Liver (tissue), 8 donors: ENCODE measurements at regions not wholly inside any gene's neighbourhood (a gene's known extent, or its start where the extent isn't known, plus 50 kb on each side); places are given as distances from the start of the nearest gene placed in this dataset.

Experiments used
- DNase-seq: peaks from one replicate; pipeline ENCODE4 v3.0.0-alpha.2; 2017; ENCODE audit warnings: low spot score
- H3K27ac ChIP-seq, 2 donors: one replicate each; pipeline ENCODE4 v1.7.0; 2013; ENCODE audit warnings: inconsistent platforms in 2 of 2, low read length in 2 of 2, control low read depth in 1 of 2, low read depth in 1 of 2, mild to moderate bottlenecking in 1 of 2
- H3K27me3 ChIP-seq, 4 donors: one replicate each; pipeline versions ENCODE4 v1.6.1 to v1.7.0; 2013; ENCODE audit warnings: low read length in 3 of 4, inconsistent platforms in 1 of 4, mild to moderate bottlenecking in 1 of 4, moderate library complexity in 1 of 4; ENCODE audit not compliant: control insufficient read depth in 4 of 4, insufficient read depth in 4 of 4
- H3K36me3 ChIP-seq, 4 donors: one replicate each; pipeline versions ENCODE4 v1.6.1 to v1.7.0; 2013; ENCODE audit warnings: low read length in 3 of 4, mild to moderate bottlenecking in 3 of 4, low read depth in 1 of 4, moderate library complexity in 1 of 4; ENCODE audit not compliant: control insufficient read depth in 4 of 4, insufficient read depth in 3 of 4
- H3K4me1 ChIP-seq, 4 donors: one replicate each; pipeline versions ENCODE4 v1.6.1 to v1.7.0; 2013; ENCODE audit warnings: low read length in 3 of 4, mild to moderate bottlenecking in 3 of 4, moderate library complexity in 1 of 4; ENCODE audit not compliant: control insufficient read depth in 4 of 4, insufficient read depth in 4 of 4
- H3K4me3 ChIP-seq, 3 donors: one replicate each; pipeline versions ENCODE4 v1.6.1 to v1.7.0; 2013; ENCODE audit warnings: low read length in 3 of 3, control low read depth in 1 of 3, low read depth in 1 of 3, mild to moderate bottlenecking in 1 of 3
- H3K9ac ChIP-seq, 2 donors: one replicate each; pipeline ENCODE4 v1.7.0; 2013; ENCODE audit warnings: low read length in 2 of 2, mild to moderate bottlenecking in 2 of 2, moderate library complexity in 2 of 2, control low read depth in 1 of 2, low read depth in 1 of 2
- H3K9me3 ChIP-seq, 4 donors: one replicate each; pipeline versions ENCODE4 v1.6.1 to v1.7.0; 2013; ENCODE audit warnings: low read length in 3 of 4; ENCODE audit not compliant: control insufficient read depth in 4 of 4
- ATF3 ChIP-seq: IDR thresholded peaks from 2 replicates; pipeline ENCODE4 v1.6.1; 2016; ENCODE audit warnings: antibody characterized with exemption
- CTCF ChIP-seq: fragments of 150-350 bp; IDR thresholded peaks from 2 replicates; pipeline ENCODE4 v1.5.1; 2017; ENCODE audit warnings: improper control_type of control experiment, low read depth, low read length; ENCODE audit not compliant: missing input control
- EGR1 ChIP-seq, 2 donors: IDR thresholded peaks; 2 replicates each; pipeline ENCODE4 v1.6.1; 2016 to 2018; ENCODE audit warnings: antibody characterized with exemption in 2 of 2, low read depth in 2 of 2
- FOXA1 ChIP-seq: IDR thresholded peaks from 2 replicates; pipeline ENCODE4 v1.6.1; 2016; ENCODE audit warnings: antibody characterized with exemption
- GABPA ChIP-seq, 2 donors: IDR thresholded peaks in 1 of 2; conservative IDR thresholded peaks in 1 of 2; 2 replicates each; pipeline ENCODE4 v1.6.1; 2016; ENCODE audit warnings: antibody characterized with exemption in 2 of 2, mild to moderate bottlenecking in 1 of 2, moderate library complexity in 1 of 2
- HNF4A ChIP-seq, 2 donors: conservative IDR thresholded peaks; 2 replicates each; pipeline ENCODE4 v1.6.1; 2016; ENCODE audit warnings: antibody characterized with exemption in 2 of 2, mild to moderate bottlenecking in 2 of 2
- HNF4G ChIP-seq: IDR thresholded peaks from 2 replicates; pipeline ENCODE4 v1.6.1; 2016; ENCODE audit warnings: antibody characterized with exemption
- JUND ChIP-seq, 2 donors: IDR thresholded peaks; 2 replicates each; pipeline ENCODE4 v1.6.1; 2016; ENCODE audit warnings: antibody characterized with exemption in 2 of 2
- MAX ChIP-seq: IDR thresholded peaks from 2 replicates; pipeline ENCODE4 v1.6.1; 2016; ENCODE audit warnings: antibody characterized with exemption
- NR2F2 ChIP-seq: IDR thresholded peaks from 2 replicates; pipeline ENCODE4 v1.6.1; 2016; ENCODE audit warnings: antibody characterized with exemption
- RAD21 ChIP-seq, 2 donors: IDR thresholded peaks; 2 replicates each; pipeline ENCODE4 v1.6.1; 2016; ENCODE audit warnings: antibody characterized with exemption in 2 of 2, mild to moderate bottlenecking in 2 of 2
- REST ChIP-seq: IDR thresholded peaks from 2 replicates; pipeline ENCODE4 v1.6.1; 2016; ENCODE audit warnings: antibody characterized with exemption, mild to moderate bottlenecking
- RXRA ChIP-seq, 2 donors: IDR thresholded peaks; 2 replicates each; pipeline ENCODE4 v1.6.1; 2017 to 2018; ENCODE audit warnings: antibody characterized with exemption in 2 of 2, mild to moderate bottlenecking in 1 of 2
- SP1 ChIP-seq: IDR thresholded peaks from 2 replicates; pipeline ENCODE4 v1.6.1; 2018; ENCODE audit warnings: antibody characterized with exemption, mild to moderate bottlenecking
- TAF1 ChIP-seq: conservative IDR thresholded peaks from 2 replicates; pipeline ENCODE4 v1.6.1; 2016; ENCODE audit warnings: antibody characterized with exemption, mild to moderate bottlenecking
- YY1 ChIP-seq: IDR thresholded peaks from 2 replicates; pipeline ENCODE4 v1.6.1; 2016; ENCODE audit warnings: antibody characterized with exemption, mild to moderate bottlenecking
- ZBTB33 ChIP-seq: IDR thresholded peaks from 2 replicates; pipeline ENCODE4 v1.6.1; 2016; ENCODE audit warnings: antibody characterized with exemption
- WGBS: extraction: QIAGEN DNeasy Blood & Tissue Kit; methylation state at CpG from one replicate; pipeline ENCODE4 v1.1.7; 2013; 5-methylcytosine and 5-hydroxymethylcytosine counted together
- donor health status: healthy.
- donor health status: healthy.
- donor health status: healthy.
- donor health status: healthy.
- donor health status: healthy.

GRCh38 chr5:136776022-136776927, 410.9 kb upstream of the TRPC7 start:
- Histone ChIP-seq H3K4me3 (no peak overlapping the region), H3K9me3 (no peaks in the 10 kb centered on the region), H3K4me1 (no peaks in the 10 kb centered on the region), H3K27me3 (peaks cover 0 to 3% (median 0%) of the 10 kb centered on the region in 4 donors), H3K27ac (no peak overlapping the region), H3K9ac (no peak overlapping the region), H3K36me3 (no peaks in the 10 kb centered on the region)
- TF ChIP-seq TAF1, result no peak
- no peak for TF ChIP-seq EGR1 (IDR thresholded peaks at IDR 0.05; ENCODE audit: low read depth in 2 of 2)
- no peak for TF ChIP-seq JUND (IDR thresholded peaks at IDR 0.05)
- TF ChIP-seq MAX, result no peak
- no peak for TF ChIP-seq RXRA (IDR thresholded peaks at IDR 0.05)
- no peak for TF ChIP-seq NR2F2
- DNase-seq, result no peak
- 57% methylated on average over 4 of the region's 4 CpGs for WGBS

GRCh38 chr5:136772491-136772890, 407.1 kb upstream of the TRPC7 start:
- Histone ChIP-seq H3K4me3 (no peak overlapping the region), H3K4me1 (no peaks in the 10 kb centered on the region), H3K27me3 (peaks cover 0 to 3% (median 0%) of the 10 kb centered on the region in 4 donors), H3K27ac (no peak overlapping the region), H3K9me3 (no peaks in the 10 kb centered on the region), H3K9ac (no peak overlapping the region), H3K36me3 (no peaks in the 10 kb centered on the region)
- TF ChIP-seq JUND (IDR thresholded peaks at IDR 0.05), result no peak
- no peak for TF ChIP-seq ATF3
- TF ChIP-seq HNF4A (conservative IDR thresholded peaks at IDR 0.05), result no peak
- no peak for TF ChIP-seq RAD21 (IDR thresholded peaks at IDR 0.05)
- TF ChIP-seq FOXA1, result no peak
- no peak for TF ChIP-seq ZBTB33
- no peak for TF ChIP-seq HNF4G
- no peak for DNase-seq
- WGBS, result 52% methylated on average over 1 of the region's 1 CpG

GRCh38 chr5:136769900-136770684, 404.7 kb upstream of the TRPC7 start:
- Histone ChIP-seq H3K27me3 (peaks cover 0 to 3% (median 0%) of the 10 kb centered on the region in 4 donors), H3K4me1 (no peaks in the 10 kb centered on the region), H3K36me3 (no peaks in the 10 kb centered on the region), H3K9ac (no peak overlapping the region), H3K9me3 (no peaks in the 10 kb centered on the region), H3K27ac (no peak overlapping the region), H3K4me3 (no peak overlapping the region)
- peak; percentile 57 for DNase-seq
- TF ChIP-seq FOXA1 (no peak), ATF3 (no peak), HNF4G (no peak), CTCF (peak; percentile 63), YY1 (no peak), RXRA (IDR thresholded peaks at IDR 0.05) (no peak), REST (no peak), TAF1 (no peak), NR2F2 (no peak), RAD21 (IDR thresholded peaks at IDR 0.05) (peak; percentile 78), GABPA (IDR thresholded peaks at IDR 0.05 in 1 of 2, conservative IDR thresholded peaks at IDR 0.05 in 1 of 2) (no peak), SP1 (no peak)
- WGBS, result 39% methylated on average over 11 of the region's 11 CpGs
